ENCODE measurements at regions not wholly inside any gene's neighbourhood (a gene's known extent, or its start where the extent isn't known, plus 50 kb on each side); places are given as distances from the start of the nearest gene placed in this dataset.

GRCh38 chr5:129836321-129836720 lies 67.9 kb upstream of the CHSY3 start:
- TF ChIP-seq EZH2 (IDR thresholded peaks at IDR 0.05) (no peak), POLR2AphosphoS5 (IDR thresholded peaks at IDR 0.05; ENCODE audit: borderline replicate concordance, low read depth, low read length) (no peak), FOXP2 (optimal IDR thresholded peaks at IDR 0.05; ENCODE audit: control extremely low read depth, extremely low read length, insufficient read depth) (no peak)
